HG03521 (cell line): ENCODE measurements at regions not wholly inside any gene's neighbourhood (a gene's known extent, or its start where the extent isn't known, plus 50 kb on each side); places are given as distances from the start of the nearest gene placed in this dataset.

Experiments used
- ATAC-seq: cut with Tn5 transposase; IDR thresholded peaks from one replicate; pipeline ENCODE4 v1.9.1; 2021; ENCODE audit warnings: mild to moderate bottlenecking, moderate library complexity; ENCODE audit not compliant: unreplicated experiment

DNA sequence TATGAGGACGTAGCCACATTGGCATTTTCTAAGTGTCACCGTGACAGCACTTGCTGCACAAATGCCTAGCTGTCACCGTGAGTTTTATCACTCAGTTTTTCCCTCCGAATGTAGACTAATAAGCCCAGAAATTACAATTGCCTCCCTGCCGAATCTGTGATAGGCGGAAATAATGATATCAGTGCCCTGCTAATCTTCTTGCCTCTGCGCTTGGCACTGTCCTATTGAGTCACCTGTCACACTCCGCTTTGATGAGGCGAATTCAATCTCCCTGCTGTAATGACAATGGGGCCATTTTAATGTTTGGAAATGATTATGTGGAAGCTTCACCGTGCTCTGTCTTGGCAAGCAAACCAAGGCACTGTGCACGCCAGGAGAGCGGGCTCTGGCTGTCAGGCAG is 112.8 kb downstream of the LINC00237 start:
- no peak for ATAC-seq

- no peak for ATAC-seq
These were observed 113.3 kb downstream of the LINC00237 start for GRCh38 chr20:20992686-20993360.

DNA sequence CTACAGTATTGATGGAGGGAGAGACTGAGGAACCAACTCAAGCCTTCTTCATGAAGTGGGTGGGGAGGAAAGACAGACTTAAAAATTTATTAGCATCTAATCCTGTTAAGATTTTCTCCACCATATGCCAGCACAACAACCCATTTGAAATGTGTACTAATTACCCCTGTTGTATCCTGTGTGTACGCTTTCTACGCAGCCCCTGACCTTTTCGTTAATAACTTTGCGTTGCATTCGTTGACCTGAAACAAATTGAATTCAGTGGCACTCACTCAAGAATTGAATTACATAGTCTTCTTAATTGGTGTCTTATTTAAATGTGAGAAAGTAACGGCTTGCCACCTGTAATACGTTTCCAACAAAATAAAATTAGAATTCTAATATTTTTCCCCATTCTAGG is 113.9 kb downstream of the LINC00237 start:
- no peak for ATAC-seq

DNA sequence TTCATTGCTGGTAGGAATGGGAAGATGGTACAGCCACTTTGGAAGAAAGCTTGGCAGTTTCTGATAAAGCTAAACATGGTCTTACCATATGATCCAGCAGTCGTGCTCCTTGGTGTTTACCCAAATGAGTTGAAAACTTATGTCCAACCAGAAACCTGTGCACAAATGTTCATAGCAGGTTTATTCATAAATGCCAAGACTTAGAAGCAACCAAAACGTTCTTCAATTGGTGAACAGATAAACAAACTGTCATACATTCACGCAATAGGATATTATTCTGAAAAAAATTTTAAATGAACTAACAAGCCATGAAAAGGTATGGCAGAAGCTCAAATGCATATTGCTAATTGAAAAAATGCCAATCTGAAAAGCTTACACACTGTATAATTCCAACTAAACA is 117.1 kb downstream of the LINC00237 start:
- no peak for ATAC-seq

DNA sequence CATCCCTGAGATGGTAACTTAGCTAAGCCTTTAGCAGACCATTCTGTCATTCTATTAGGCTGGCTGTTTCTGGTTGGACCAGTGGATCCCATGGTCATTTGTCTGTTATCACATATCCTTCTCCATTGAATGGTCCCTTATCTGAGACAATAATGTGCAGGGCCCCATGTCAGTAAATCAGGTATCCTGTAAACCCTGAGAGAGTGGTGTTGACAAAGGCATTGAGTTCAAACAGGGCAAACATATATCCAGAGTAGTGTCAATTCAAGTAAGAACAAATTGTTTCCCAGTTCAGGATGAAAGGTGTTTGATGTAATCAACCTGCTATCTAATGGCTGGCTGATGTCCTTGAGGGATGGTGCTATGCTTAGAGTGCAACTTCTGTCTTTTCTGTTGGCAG is 126.2 kb downstream of the LINC00237 start:
- ATAC-seq: no peak

DNA sequence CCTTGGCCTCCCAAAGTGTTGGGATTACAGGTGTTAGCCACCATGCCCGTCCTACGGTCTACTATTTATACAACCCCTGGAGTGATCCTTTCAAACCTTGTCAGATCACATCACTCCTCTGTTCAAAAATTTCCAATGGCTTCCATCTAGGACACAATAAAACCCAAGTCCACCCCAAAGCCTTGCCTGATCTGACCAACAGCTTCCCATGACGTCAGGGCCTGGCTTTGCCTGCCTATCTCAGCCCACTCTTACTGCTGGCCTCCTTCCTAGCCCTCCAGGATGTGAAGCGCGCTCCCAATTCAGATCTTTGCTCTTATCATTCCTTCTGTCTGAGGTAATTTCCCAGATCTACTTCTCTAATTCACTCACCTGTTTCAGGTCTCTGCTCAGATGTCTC is 128.4 kb downstream of the LINC00237 start:
- no peak for ATAC-seq

GRCh38 chr20:20972490-20972889 is 133.7 kb downstream of the LINC00237 start:
- ATAC-seq: no peak

DNA sequence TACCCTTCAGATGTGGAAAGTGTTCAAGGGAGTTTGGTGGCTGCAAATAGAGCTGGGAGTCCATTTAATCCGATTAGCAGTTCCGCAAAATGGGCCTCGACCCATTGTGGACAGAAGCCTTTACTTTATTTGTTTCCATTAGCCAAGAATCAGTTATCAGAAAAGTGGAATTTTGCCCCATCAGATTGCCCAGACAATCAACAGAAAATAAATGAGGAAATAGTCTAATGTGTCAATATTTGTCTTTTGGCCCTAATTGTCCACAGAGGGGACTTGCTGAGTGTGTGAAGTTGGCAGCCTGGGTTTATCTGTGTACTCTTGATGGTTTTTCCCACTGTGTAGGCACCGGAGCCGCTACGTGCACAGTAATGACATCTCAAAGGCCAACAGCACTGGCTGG is 134.3 kb downstream of the LINC00237 start:
- no peak for ATAC-seq

GRCh38 chr20:20970841-20971240 is 135.3 kb downstream of the LINC00237 start:
- ATAC-seq: no peak

DNA sequence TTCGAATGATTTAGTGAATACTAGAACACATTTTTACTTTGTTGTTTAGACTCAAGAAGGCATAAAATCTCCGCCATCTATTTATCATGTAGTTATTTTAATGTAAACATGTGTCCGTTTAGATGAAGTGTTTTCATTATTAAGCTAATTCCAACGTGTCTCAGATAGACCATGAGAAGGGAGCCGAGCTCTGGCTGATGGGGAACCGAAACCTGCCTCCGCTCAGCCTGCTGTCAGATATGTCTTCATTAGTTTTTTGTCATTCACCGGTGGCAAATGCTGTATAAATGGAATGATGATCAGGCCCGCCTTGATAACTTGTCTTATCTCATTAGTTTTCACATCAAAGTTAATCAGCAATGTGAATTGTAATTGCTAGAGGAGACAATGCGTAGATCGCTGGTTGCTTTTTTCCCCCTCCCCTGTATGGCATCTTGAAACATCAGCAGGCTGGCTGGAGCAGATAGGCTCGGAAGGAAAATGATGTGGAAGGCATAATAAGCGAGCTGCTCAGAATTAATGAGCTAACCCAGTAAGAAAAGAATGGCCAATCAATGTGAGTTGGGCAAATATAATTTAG is 136.4 kb downstream of the LINC00237 start:
- no peak for ATAC-seq

- no peak for ATAC-seq
These were observed 138.5 kb downstream of the LINC00237 start for GRCh38 chr20:20967564-20968184.

GRCh38 chr20:20966171-20966570 is 140.0 kb downstream of the LINC00237 start:
- no peak for ATAC-seq

DNA sequence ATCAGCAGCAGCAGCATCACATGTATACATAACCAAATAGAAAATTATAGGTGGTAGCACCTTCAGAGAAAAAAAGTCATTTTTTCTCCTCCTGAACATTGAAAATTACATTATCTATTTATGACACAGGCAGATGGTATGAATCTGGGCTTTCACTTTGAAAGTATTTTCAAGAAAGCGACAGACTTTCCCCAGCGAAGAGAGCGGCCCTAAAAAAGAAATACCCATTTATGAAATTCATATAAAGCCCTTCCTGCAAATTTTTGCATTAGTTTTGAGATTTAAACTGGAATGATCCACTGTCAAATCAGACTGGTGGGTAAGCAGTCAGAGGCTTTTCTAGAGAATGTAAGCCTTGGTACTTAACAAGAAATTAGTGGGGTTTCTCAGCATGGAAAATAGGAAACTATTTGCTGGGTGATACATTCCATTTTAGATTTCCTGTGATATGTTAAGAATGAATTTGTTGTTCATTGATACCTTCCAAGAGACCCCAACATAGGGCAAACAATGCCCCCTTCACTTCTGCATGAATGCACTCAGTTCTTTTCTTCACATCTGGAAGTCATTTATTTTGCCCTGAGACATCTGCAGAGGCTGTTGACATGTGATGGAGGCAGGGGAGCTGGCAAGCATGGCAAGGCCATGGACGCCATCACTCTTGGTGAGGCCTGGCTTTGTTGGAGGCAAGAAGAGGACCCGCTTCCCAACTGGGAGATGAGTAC is 147.0 kb downstream of the LINC00237 start:
- no peak for ATAC-seq

DNA sequence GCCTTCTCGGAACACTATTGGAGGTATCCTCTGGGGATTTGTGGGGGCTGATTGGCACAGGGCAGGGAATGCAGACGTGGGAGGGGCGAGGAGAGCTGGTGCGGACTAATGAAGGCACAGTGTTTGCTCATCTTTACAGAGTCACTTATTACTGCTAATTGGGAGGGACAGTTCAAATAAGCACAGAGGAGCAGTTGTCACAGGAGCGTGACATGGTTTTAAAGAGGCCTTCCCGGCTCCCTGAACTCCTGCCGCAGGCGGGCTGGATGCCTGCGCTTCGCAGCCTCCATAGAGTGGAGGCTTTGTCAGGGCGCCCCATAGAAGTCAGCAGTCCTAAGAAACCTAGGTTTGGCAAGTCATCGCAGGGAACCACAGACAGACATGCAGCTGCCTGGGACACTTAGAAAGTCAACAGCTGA is 149.6 kb downstream of the LINC00237 start:
- ATAC-seq: no peak

- ATAC-seq: no peak
These were observed 150.3 kb downstream of the LINC00237 start for GRCh38 chr20:20955892-20956291.

DNA sequence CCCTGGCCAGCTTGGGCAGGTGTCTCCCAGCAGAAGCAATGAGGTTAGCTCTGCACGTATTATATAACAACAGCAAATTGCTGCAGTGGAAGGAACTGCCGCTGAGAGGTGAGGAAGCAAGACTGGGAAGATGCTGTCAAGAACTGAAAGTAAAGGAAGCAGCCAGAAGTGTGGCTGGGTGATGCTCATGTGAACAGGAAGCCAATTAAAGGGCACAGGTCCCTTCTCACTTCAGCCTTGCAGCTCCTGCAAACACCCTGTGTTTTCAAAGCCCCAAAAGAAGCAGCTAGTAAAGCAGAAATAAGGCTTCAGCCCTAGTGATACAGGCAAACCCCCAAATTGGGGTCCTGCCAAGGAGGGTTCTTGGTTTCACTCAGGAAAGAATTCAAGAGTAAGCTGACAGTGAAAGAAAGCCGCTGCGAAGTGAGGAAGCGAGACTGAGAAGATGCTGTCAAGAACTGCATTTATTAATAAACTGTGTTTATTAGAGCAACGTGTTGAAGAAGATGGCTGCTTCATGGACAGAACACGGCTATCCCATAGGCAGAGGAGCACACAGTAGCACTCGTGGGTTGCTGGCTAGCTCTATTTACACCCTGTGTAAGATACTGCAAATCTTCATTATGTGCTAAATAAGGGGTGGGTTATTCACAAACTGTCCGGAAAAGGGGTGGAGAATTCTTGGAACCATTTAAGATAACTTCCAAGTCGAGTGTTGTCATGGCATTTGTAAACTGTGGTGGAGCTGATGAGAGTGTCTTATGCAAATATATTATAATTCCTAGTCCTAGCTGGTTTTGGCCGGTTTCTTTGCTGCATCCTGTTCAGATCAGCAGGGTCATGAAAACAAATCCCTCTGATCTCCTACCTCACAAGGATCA is 152.2 kb downstream of the LINC00237 start:
- ATAC-seq: no peak

DNA sequence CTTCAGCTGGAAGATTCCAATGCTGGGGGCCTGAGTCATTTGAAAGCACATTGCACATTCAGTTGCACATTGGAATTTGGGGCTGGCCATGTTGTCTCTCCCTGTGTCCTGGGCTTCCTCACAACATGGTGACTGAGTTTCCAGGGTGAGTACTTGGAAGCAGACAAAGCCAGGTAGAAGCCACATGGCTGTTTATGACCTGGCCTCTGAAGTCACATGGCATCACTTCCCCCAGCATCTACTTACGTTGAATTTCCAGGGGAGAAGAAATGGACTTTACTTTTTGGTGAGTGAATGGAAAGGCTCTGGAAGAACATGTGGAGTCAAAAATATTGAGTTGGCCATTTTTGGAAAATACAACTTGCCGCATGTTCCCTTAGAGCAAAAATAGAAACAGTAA is 155.5 kb downstream of the LINC00237 start:
- ATAC-seq: no peak

DNA sequence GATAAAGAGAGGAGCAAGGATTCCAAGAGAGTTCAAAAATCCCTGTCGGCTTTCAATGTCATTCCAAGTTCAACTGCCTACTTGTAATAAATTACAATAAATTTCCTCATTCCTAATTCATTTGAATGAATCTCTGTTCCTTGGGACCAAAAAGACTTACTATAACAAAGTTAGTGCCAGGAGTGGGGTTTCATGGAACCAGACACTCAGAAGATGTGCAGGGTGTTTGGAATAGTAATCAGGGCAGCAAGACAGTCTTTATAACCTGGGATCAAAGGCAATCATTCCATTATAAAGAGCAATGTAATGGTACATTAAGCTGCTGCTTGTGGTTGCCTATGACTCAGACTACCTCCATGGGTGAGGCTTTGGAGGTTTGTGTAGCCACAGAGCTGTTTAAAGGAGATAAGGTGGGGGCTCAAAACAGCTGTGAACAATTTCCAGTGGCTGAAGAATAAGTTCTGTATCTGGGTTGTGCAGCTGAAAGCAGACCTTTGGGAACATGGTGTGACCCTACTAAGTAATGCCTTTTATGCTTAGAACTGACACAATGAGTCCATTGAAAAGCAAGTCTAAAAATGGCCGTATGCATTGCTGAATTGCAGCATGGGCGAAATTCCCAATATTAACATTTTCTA is 159.9 kb downstream of the LINC00237 start:
- ATAC-seq: no peak

GRCh38 chr20:20941468-20941889 is 164.7 kb downstream of the LINC00237 start:
- ATAC-seq: no peak

- no peak for ATAC-seq
These were observed 167.2 kb downstream of the LINC00237 start for GRCh38 chr20:20939006-20939405.
